ENCODE measurements at regions not wholly inside any gene's neighbourhood (a gene's known extent, or its start where the extent isn't known, plus 50 kb on each side); places are given as distances from the start of the nearest gene placed in this dataset.

GRCh38 chr7:37538945-37539344, 90.3 kb upstream of the ELMO1 start:
- intact Hi-C loops (cut with DNase I) = no loop called here
- no peaks in the 10 kb centered on the region for H3K9me3 ChIP-seq
- DNase-seq = no peak
- no peaks in the 10 kb centered on the region for H3K36me3 ChIP-seq
- H3K4me3 ChIP-seq = no peak overlapping the region
- H3K4me1 ChIP-seq (ENCODE audit: insufficient read depth) = peaks cover 12% of the 10 kb centered on the region
- no peaks in the 10 kb centered on the region for H3K27me3 ChIP-seq
- 94 to 95% (median 94%) methylated on average over 4 of the region's 4 CpGs for WGBS, 3 donors
- no peak overlapping the region for H3K27ac ChIP-seq
- TF ChIP-seq EP300 (IDR thresholded peaks at IDR 0.05) = no peak
- TF ChIP-seq CTCF (IDR thresholded peaks at IDR 0.05) = no peak
- TF ChIP-seq POLR2A (IDR thresholded peaks at IDR 0.05) = no peak

- intact Hi-C loops (cut with DNase I) = no loop called here
- Histone ChIP-seq H3K27ac (no peak overlapping the region), H3K4me1 (ENCODE audit: insufficient read depth) (peaks cover 10% of the 10 kb centered on the region), H3K4me3 (no peak overlapping the region), H3K36me3 (no peaks in the 10 kb centered on the region), H3K27me3 (no peaks in the 10 kb centered on the region), H3K9me3 (no peaks in the 10 kb centered on the region)
- no peak for TF ChIP-seq EP300 (IDR thresholded peaks at IDR 0.05)
- TF ChIP-seq CTCF (IDR thresholded peaks at IDR 0.05) = no peak
- no peak for TF ChIP-seq POLR2A (IDR thresholded peaks at IDR 0.05)
- DNase-seq = no peak
- WGBS, 3 donors = 90 to 91% (median 91%) methylated on average over 9 of the region's 9 CpGs
These were observed 92.3 kb upstream of the ELMO1 start for GRCh38 chr7:37540917-37541316.

- no peak overlapping the region for H3K4me3 ChIP-seq
- no peaks in the 10 kb centered on the region for H3K9me3 ChIP-seq
- no peak for DNase-seq
- H3K36me3 ChIP-seq = no peaks in the 10 kb centered on the region
- WGBS, 3 donors = 95 to 98% (median 95%) methylated on average over 3 of the region's 3 CpGs
- no peaks in the 10 kb centered on the region for H3K27me3 ChIP-seq
- intact Hi-C loops (cut with DNase I) = no loop called here
- no peak for TF ChIP-seq POLR2A (IDR thresholded peaks at IDR 0.05)
- TF ChIP-seq CTCF (IDR thresholded peaks at IDR 0.05) = no peak
- no peak for TF ChIP-seq EP300 (IDR thresholded peaks at IDR 0.05)
- H3K4me1 ChIP-seq (ENCODE audit: insufficient read depth) = peaks cover 4% of the 10 kb centered on the region
- no peak overlapping the region for H3K27ac ChIP-seq
These were observed 93.3 kb upstream of the ELMO1 start for GRCh38 chr7:37541810-37542443.

- DNase-seq = no peak
- intact Hi-C loops (cut with DNase I) = no loop called here
- no peak for TF ChIP-seq CTCF (IDR thresholded peaks at IDR 0.05)
- no peak for TF ChIP-seq POLR2A (IDR thresholded peaks at IDR 0.05)
- no peak for TF ChIP-seq EP300 (IDR thresholded peaks at IDR 0.05)
- no peaks in the 10 kb centered on the region for H3K36me3 ChIP-seq
- no peak overlapping the region for H3K4me3 ChIP-seq
- H3K27ac ChIP-seq = no peak overlapping the region
- no peaks in the 10 kb centered on the region for H3K27me3 ChIP-seq
- peaks cover 2% of the 10 kb centered on the region for H3K4me1 ChIP-seq (ENCODE audit: insufficient read depth)
- WGBS, 3 donors = 64 to 71% (median 67%) methylated on average over 7 of the region's 7 CpGs
- no peaks in the 10 kb centered on the region for H3K9me3 ChIP-seq
These were observed 97.2 kb upstream of the ELMO1 start for GRCh38 chr7:37545619-37546534.

All from ovary (tissue), 7 donors.